GM21576 (cell line): ENCODE measurements at regions not wholly inside any gene's neighbourhood (a gene's known extent, or its start where the extent isn't known, plus 50 kb on each side); places are given as distances from the start of the nearest gene placed in this dataset.
A peak's percentile ranks its signal among the peaks of the same experiment; 100 is the strongest.

ENCODE experiments used
- ATAC-seq: cut with Tn5 transposase; IDR thresholded peaks from one replicate; pipeline ENCODE4 v1.9.1; 2021; ENCODE audit warnings: mild to moderate bottlenecking, moderate library complexity; ENCODE audit not compliant: unreplicated experiment

DNA sequence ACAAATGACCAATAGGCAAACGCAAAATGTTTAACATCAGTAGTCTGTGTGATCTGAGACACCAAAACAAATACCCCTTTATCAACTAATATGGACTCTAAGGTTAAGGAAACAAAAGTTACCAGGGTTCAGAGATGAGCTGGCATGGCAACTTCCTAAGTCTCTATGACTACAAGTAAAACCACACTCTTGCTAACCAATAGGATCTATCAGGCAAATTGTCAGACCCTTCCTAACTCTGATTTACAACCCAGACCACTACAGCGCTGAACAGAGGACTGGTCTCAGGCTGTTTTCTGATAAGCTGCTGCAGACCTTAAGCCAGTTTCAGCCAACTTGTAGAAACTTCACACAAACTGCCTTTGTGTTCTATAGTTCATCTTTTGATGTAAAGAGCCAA, 608.0 kb downstream of the TLL1 start:
- no peak for ATAC-seq

- ATAC-seq, result no peak
These were observed 608.7 kb downstream of the TLL1 start for GRCh38 chr4:166481739-166482138.

DNA sequence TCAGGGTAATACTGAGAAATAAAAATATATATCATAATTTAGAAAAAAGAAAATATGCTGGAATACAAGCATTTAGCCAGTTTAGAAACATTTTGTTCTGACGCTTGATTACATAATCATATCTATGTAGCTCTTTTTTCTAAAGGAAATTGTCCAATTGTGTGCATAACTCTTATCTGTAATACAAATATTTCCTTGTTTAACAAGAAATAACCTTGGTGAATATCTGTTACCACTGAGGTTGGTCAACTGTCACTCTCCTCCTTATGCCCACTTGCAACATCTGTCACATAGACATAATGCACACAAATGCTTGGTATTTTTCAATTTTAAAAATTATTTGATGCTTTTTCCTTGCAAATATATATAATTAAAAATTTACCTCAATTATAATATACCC, 609.7 kb downstream of the TLL1 start:
- ATAC-seq, result no peak

DNA sequence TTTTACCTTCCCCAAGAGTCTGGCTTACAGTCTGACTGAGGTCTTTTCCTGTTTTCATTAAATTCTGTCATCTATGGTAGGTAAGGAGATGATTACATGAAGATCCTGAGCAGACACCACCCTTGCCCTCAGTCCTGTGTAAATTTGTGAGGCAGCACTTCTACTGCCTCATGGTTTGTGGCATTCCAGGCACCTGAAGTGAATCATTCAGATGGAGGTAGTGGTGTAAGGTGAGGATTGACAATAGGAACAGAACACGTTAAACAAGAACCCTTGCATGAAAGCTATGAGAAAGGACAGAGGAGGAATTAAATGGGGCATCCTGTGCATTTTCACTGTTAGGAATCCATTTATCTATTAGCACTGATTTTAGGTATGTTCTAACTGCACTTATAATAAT, 618.6 kb downstream of the TLL1 start:
- ATAC-seq, result no peak

DNA sequence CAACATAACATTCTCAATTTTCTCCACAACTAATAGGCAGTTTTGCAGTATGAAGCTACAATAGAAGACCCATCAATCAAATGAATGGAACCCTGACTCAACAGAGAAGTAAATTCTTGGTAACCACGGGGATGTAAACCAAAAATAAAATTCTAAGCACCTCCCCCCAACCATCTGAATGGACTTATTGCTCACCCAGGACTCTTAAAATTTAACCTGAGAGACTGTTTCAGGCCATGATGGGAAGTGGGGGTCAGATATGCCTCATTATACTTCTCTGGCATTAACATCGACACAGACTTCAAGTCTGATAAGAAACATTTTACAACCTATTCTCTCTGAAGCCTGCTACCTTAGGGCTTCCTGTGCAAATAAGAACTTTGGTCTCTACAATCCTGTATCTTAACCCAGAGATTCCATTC, 620.9 kb downstream of the TLL1 start:
- ATAC-seq, result no peak

DNA sequence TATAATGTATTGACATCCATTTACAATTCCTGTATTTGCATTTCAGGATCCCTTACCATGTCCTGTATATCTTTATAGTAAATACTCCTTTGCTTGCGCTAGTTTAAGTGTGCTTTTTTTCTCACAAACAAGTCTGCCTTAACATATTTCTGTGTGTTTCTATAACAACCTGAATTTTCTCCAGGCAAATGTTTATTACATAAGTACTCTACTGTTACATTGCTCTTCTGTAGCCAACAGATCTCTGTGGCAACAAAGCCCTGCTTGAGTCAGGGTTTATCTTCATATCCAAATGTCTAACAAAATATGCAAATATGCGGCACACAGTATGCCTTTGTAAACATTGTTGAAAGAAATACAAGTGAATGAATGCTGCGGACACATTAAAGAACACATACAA, 625.5 kb downstream of the TLL1 start:
- ATAC-seq, result no peak

GRCh38 chr4:166499820-166500219, 626.8 kb downstream of the TLL1 start:
- no peak for ATAC-seq

GRCh38 chr4:166501941-166502382, 628.9 kb downstream of the TLL1 start:
- ATAC-seq, result peak; percentile 75

- ATAC-seq, result no peak
These were observed 629.6 kb downstream of the TLL1 start for GRCh38 chr4:166502660-166503059.

DNA sequence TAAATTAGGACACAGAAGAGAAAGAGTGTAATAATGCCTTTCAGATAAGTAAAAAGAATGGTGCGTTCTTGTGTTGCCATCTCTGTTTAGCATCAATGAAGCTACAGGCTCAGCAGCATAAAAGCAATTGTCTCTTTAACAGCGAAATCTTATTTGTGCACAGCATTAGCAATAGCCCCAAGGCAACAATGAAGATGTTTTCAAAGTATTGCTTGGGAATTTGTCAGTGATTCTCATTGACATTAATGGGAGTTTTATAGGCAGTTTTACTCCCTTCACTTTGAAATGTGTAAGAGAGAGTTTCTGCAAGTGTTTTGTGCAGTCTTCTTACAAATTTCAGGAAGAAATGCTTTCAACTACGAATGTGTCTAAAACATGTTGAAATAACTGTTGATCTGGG, 633.0 kb downstream of the TLL1 start:
- ATAC-seq, result no peak

- ATAC-seq, result no peak
These were observed 639.2 kb downstream of the TLL1 start for GRCh38 chr4:166512267-166512666.

DNA sequence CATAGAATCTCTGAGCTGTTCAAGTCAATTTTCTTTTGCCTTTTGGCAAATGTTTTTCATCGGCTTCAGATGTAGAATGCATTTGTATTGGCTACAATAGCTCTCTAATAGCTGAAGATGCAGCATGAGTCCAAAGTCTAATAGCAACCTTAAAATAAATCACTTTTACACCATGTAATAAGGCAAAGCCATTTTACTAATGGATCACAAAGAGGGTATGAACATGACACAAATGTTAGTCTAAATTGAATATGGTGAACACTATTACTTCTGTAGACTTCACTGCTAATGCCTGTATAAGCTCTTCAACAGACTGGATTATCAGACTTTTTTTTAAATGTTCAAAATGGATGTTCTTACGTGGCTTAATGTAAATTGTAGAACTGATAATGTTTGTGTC, 645.3 kb downstream of the TLL1 start:
- no peak for ATAC-seq

- no peak for ATAC-seq
These were observed 645.7 kb downstream of the TLL1 start for GRCh38 chr4:166518776-166519175.

GRCh38 chr4:166519774-166520173, 646.7 kb downstream of the TLL1 start:
- ATAC-seq, result no peak

DNA sequence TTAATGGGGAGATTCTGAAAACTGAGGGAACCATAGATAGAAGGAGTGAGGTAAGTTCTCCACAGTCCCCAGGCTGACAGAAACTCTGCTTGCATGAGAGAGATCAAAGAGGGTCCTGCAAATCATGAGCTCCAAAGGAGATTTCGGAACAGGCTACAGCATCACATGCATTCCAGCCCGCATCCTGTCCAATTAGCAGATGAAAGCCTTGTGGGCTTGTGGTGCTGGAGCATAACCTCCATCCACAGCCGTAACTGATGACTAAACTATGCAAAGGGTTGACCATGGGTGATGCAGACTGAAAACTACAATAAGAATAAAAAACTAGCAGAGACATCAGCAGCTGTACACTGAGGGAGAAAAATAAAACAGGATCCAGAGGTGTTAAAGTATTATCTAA, 654.5 kb downstream of the TLL1 start:
- no peak for ATAC-seq

DNA sequence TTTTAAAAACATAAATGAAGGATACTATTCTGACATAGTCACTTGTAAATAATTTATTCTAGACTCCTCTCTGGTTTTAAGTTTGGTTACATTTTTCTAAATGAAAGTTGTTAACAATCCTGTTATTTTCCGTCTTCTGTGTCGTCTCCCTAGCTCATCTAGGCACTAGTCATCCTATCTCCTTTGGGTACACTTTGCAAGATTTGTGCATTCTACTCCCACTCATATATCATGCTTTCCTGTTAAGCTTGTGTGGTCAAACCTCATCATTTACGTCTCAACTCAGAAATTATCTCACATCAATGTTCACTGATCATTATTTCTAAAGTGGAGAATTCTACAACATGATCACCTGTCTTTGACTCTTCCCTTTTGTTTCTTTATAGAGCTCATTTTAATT, 658.7 kb downstream of the TLL1 start:
- ATAC-seq, result no peak

- ATAC-seq, result no peak
These were observed 662.8 kb downstream of the TLL1 start for GRCh38 chr4:166535865-166536264.

GRCh38 chr4:166538491-166539005, 665.5 kb downstream of the TLL1 start:
- ATAC-seq, result no peak

- no peak for ATAC-seq
These were observed 673.0 kb downstream of the TLL1 start for GRCh38 chr4:166546009-166546408.

GRCh38 chr4:166577639-166578038, 656.7 kb downstream of the SPOCK3 start:
- no peak for ATAC-seq

- no peak for ATAC-seq
These were observed 648.8 kb downstream of the SPOCK3 start for GRCh38 chr4:166585491-166585890.

DNA sequence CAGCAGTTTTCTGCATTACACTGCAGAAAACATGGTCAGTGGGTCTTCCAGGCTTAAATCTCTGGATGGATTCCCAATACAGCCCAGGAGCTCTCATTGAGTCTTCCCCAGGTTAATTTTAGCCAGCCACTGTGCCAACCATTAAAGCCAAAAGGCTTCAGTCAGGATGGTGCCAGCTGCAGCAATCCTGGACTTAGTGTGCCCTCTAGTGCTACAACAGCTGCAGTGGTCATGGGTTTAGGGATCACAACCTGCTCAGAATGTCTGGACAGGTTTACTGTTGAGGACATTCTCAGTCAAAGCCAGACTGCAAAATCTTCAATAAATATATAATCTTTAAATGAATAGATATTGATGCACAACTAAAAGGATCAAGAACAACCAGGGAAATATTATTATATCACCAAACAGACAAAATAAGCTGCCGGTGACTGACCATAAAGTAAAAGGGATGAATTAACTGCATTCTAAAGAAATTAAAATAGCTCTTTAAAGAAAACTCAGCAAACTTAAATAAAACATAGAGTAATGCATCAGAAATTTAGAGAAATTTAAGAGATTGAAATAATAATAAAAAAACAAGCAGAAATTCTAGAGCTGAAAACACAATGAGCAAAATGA, 639.9 kb downstream of the SPOCK3 start:
- no peak for ATAC-seq

GRCh38 chr4:166600264-166600663, 634.0 kb downstream of the SPOCK3 start:
- ATAC-seq, result no peak
